HG02610 (cell line): ENCODE measurements at regions not wholly inside any gene's neighbourhood (a gene's known extent, or its start where the extent isn't known, plus 50 kb on each side); places are given as distances from the start of the nearest gene placed in this dataset.

Experiments used
- ATAC-seq: cut with Tn5 transposase; IDR thresholded peaks from one replicate; pipeline ENCODE4 v1.9.1; 2021; ENCODE audit warnings: mild to moderate bottlenecking, moderate library complexity; ENCODE audit not compliant: unreplicated experiment

GRCh38 chr6:105600336-105601260, 197.7 kb upstream of the PREP start:
- ATAC-seq: no peak

GRCh38 chr6:105598264-105598663, 195.4 kb upstream of the PREP start:
- no peak for ATAC-seq

GRCh38 chr6:105596284-105596755, 193.4 kb upstream of the PREP start:
- ATAC-seq: no peak

GRCh38 chr6:105595829-105596228, 192.9 kb upstream of the PREP start:
- no peak for ATAC-seq

- ATAC-seq: no peak
Measured at GRCh38 chr6:105594821-105595220, 191.9 kb upstream of the PREP start.

- ATAC-seq: no peak
Measured at GRCh38 chr6:105593805-105594671, 191.2 kb upstream of the PREP start.

- ATAC-seq: no peak
Measured at GRCh38 chr6:105593056-105593690, 190.3 kb upstream of the PREP start.

- no peak for ATAC-seq
Measured at GRCh38 chr6:105592329-105592728, 189.4 kb upstream of the PREP start.

- ATAC-seq: peak; percentile 99
Measured at GRCh38 chr6:105591053-105591452, 188.2 kb upstream of the PREP start.

- no peak for ATAC-seq
Measured at GRCh38 chr6:105588123-105588710, 185.3 kb upstream of the PREP start.

GRCh38 chr6:105587349-105588122, 184.7 kb upstream of the PREP start:
- no peak for ATAC-seq

- no peak for ATAC-seq
Measured at GRCh38 chr6:105578179-105578707, 175.4 kb upstream of the PREP start.

- no peak for ATAC-seq
Measured at GRCh38 chr6:105573556-105573955, 170.7 kb upstream of the PREP start.

- ATAC-seq: no peak
Measured at GRCh38 chr6:105573138-105573537, 170.3 kb upstream of the PREP start.

GRCh38 chr6:105570416-105570815, 167.5 kb upstream of the PREP start:
- ATAC-seq: no peak

GRCh38 chr6:105569706-105570105, 166.8 kb upstream of the PREP start:
- no peak for ATAC-seq

GRCh38 chr6:105568751-105569150, 165.9 kb upstream of the PREP start:
- ATAC-seq: no peak

GRCh38 chr6:105568142-105568541, 165.3 kb upstream of the PREP start:
- no peak for ATAC-seq

GRCh38 chr6:105567140-105567539, 164.3 kb upstream of the PREP start:
- no peak for ATAC-seq

GRCh38 chr6:105566503-105566902, 163.6 kb upstream of the PREP start:
- no peak for ATAC-seq
